Right atrium auricular region (tissue), 2 donors: ENCODE measurements at regions not wholly inside any gene's neighbourhood (a gene's known extent, or its start where the extent isn't known, plus 50 kb on each side); places are given as distances from the start of the nearest gene placed in this dataset.
A peak's percentile ranks its signal among the peaks of the same experiment; 100 is the strongest.

Experiments
- DNase-seq: peaks from one replicate; pipeline ENCODE4 v3.0.0-alpha.2; 2019; ENCODE audit warnings: low spot score
- H3K27ac ChIP-seq, 2 donors: fragments of 200-600 bp; sonication (generic); 1 replicate in 1 of 2; 2 replicates in 1 of 2; pipeline ENCODE4 v1.5.1; 2016 to 2019
- H3K27me3 ChIP-seq, 2 donors: fragments of 200-600 bp; sonication (generic); one replicate each; pipeline versions ENCODE4 v1.5.1 to v1.6.0; 2017 to 2019
- H3K36me3 ChIP-seq: fragments of 200-600 bp; sonication (generic); one replicate; pipeline ENCODE4 v1.5.1; 2016
- H3K4me1 ChIP-seq, 2 donors: fragments of 200-600 bp; sonication (generic); one replicate each; pipeline versions ENCODE4 v1.5.1 to v1.6.0; 2017 to 2019
- H3K4me3 ChIP-seq, 2 donors: fragments of 200-600 bp; sonication (generic); 1 replicate in 1 of 2; 2 replicates in 1 of 2; pipeline ENCODE4 v1.5.1; 2017 to 2019; ENCODE audit warnings: mild to moderate bottlenecking in 1 of 2, moderate library complexity in 1 of 2
- H3K9me3 ChIP-seq, 2 donors: fragments of 200-600 bp; sonication (generic); one replicate each; pipeline ENCODE4 v1.5.1; 2019
- CTCF ChIP-seq, 2 donors: fragments of 200-600 bp; sonication (generic); IDR thresholded peaks; one replicate each; pipeline ENCODE4 v1.5.1; 2019; ENCODE audit warnings: antibody characterized with exemption in 2 of 2

GRCh38 chr10:44043646-44044375 lies 341.1 kb downstream of the CXCL12 start:
- Histone ChIP-seq H3K4me3 (no peak overlapping the region), H3K27ac (peak overlapping the region in 1 of 2 donors; percentile 56), H3K4me1 (peaks cover 0 to 30% of the 10 kb centered on the region in 2 donors), H3K36me3 (no peaks in the 10 kb centered on the region), H3K9me3 (no peaks in the 10 kb centered on the region), H3K27me3 (no peaks in the 10 kb centered on the region)
- peak; percentile 53 for DNase-seq
- no peak for TF ChIP-seq CTCF (IDR thresholded peaks at IDR 0.05)

GRCh38 chr10:44042926-44043602 lies 341.8 kb downstream of the CXCL12 start:
- H3K27ac ChIP-seq, result no peak overlapping the region

GRCh38 chr10:44042075-44042770 lies 342.7 kb downstream of the CXCL12 start:
- Histone ChIP-seq H3K4me3 (no peak overlapping the region), H3K9me3 (no peaks in the 10 kb centered on the region), H3K4me1 (peaks cover 0 to 30% of the 10 kb centered on the region in 2 donors), H3K27me3 (no peaks in the 10 kb centered on the region), H3K27ac (no peak overlapping the region), H3K36me3 (no peaks in the 10 kb centered on the region)
- no peak for TF ChIP-seq CTCF (IDR thresholded peaks at IDR 0.05)
- peak; percentile 54 for DNase-seq

More at GRCh38 chr10:44042926-44043602, 341.8 kb downstream of the CXCL12 start:
- Histone ChIP-seq H3K27me3 (no peaks in the 10 kb centered on the region), H3K4me1 (peaks cover 0 to 30% of the 10 kb centered on the region in 2 donors), H3K9me3 (no peaks in the 10 kb centered on the region), H3K36me3 (no peaks in the 10 kb centered on the region), H3K4me3 (no peak overlapping the region)
- peak; percentile 43 for DNase-seq
- TF ChIP-seq CTCF (IDR thresholded peaks at IDR 0.05), result no peak

- no peaks in the 10 kb centered on the region for H3K9me3 ChIP-seq
- H3K27me3 ChIP-seq, result no peaks in the 10 kb centered on the region
- H3K4me1 ChIP-seq, result peaks cover 0 to 9% of the 10 kb centered on the region in 2 donors
- H3K36me3 ChIP-seq, result no peaks in the 10 kb centered on the region
- TF ChIP-seq CTCF (IDR thresholded peaks at IDR 0.05), result no peak
- H3K27ac ChIP-seq, result no peak overlapping the region
- no peak overlapping the region for H3K4me3 ChIP-seq
- DNase-seq, result no peak
These were observed 345.3 kb downstream of the CXCL12 start for GRCh38 chr10:44039599-44039998.

- Histone ChIP-seq H3K9me3 (no peaks in the 10 kb centered on the region), H3K27me3 (no peaks in the 10 kb centered on the region), H3K4me3 (no peak overlapping the region), H3K27ac (no peak overlapping the region), H3K4me1 (no peaks in the 10 kb centered on the region), H3K36me3 (no peaks in the 10 kb centered on the region)
- no peak for TF ChIP-seq CTCF (IDR thresholded peaks at IDR 0.05)
- DNase-seq, result no peak
These were observed 348.5 kb downstream of the CXCL12 start for GRCh38 chr10:44036425-44036824.
